ENCODE measurements at regions not wholly inside any gene's neighbourhood (a gene's known extent, or its start where the extent isn't known, plus 50 kb on each side); places are given as distances from the start of the nearest gene placed in this dataset.

GRCh38 chr12:127205781-127206555 lies 1061.0 kb upstream of the TMEM132C start:
- Mint-ChIP-seq H3K4me1 (no peaks in the 10 kb centered on the region), H3K4me3 (no peak overlapping the region), H3K9me3 (peaks cover 71% of the 10 kb centered on the region), H3K27me3 (ENCODE audit: low read depth) (no peaks in the 10 kb centered on the region), H3K27ac (no peak overlapping the region), H3K36me3 (peaks cover 54% of the 10 kb centered on the region)
- TF ChIP-seq CBFB (CRISPR knock-in tag; IDR thresholded peaks at IDR 0.05; ENCODE audit: low read depth) = no peak
- TF ChIP-seq OVOL2 (CRISPR knock-in tag; IDR thresholded peaks at IDR 0.05; ENCODE audit: borderline replicate concordance) = no peak
- POLR2A ChIA-PET = no interaction called here
- ATAC-seq (no peak), DNase-seq (ENCODE audit: low spot score) (no peak)
- CTCF ChIA-PET = no interaction called here

- H3K4me3 Mint-ChIP-seq = no peak overlapping the region
- DNase-seq (ENCODE audit: low spot score) = no peak
Observed at GRCh38 chr12:127209318-127209717, 1057.7 kb upstream of the TMEM132C start.

GRCh38 chr12:127214186-127214585 lies 1052.8 kb upstream of the TMEM132C start:
- Mint-ChIP-seq H3K27me3 (ENCODE audit: low read depth) (peaks cover 5% of the 10 kb centered on the region; the same call in 1 of the 2 replicates), H3K27ac (no peak overlapping the region), H3K4me1 (no peaks in the 10 kb centered on the region), H3K36me3 (peaks cover 63% of the 10 kb centered on the region), H3K4me3 (no peak overlapping the region), H3K9me3 (peaks cover 79% of the 10 kb centered on the region)
- DNase-seq (ENCODE audit: low spot score) (no peak), ATAC-seq (no peak)
- ChIA-PET CTCF (no interaction called here), POLR2A (no interaction called here)
- no peak for TF ChIP-seq PREB (CRISPR knock-in tag; IDR thresholded peaks at IDR 0.05; ENCODE audit: borderline replicate concordance)
- no peak for TF ChIP-seq NR1H2 (CRISPR knock-in tag; IDR thresholded peaks at IDR 0.05)
- no peak for TF ChIP-seq E2F1 (CRISPR knock-in tag; IDR thresholded peaks at IDR 0.05)
- no peak for TF ChIP-seq ZNF138 (CRISPR knock-in tag; conservative IDR thresholded peaks at IDR 0.05)
- TF ChIP-seq MYBL2 (CRISPR knock-in tag; IDR thresholded peaks at IDR 0.05) = no peak
- no peak for TF ChIP-seq MAX (CRISPR knock-in tag; IDR thresholded peaks at IDR 0.05)
- no peak for TF ChIP-seq USF1 (CRISPR knock-in tag; IDR thresholded peaks at IDR 0.05)
- TF ChIP-seq CREM (CRISPR knock-in tag; IDR thresholded peaks at IDR 0.05) = no peak
- TF ChIP-seq ZBTB21 (CRISPR knock-in tag; IDR thresholded peaks at IDR 0.05; ENCODE audit: borderline replicate concordance) = no peak
- TF ChIP-seq GABPB1 (CRISPR knock-in tag; IDR thresholded peaks at IDR 0.05) = no peak
- TF ChIP-seq JAZF1 (CRISPR knock-in tag; IDR thresholded peaks at IDR 0.05) = no peak
- TF ChIP-seq ZNF219 (CRISPR knock-in tag; IDR thresholded peaks at IDR 0.05; ENCODE audit: borderline replicate concordance) = no peak
- no peak for TF ChIP-seq ATF3 (CRISPR knock-in tag; conservative IDR thresholded peaks at IDR 0.05)
- TF ChIP-seq SMAD3 (CRISPR knock-in tag; IDR thresholded peaks at IDR 0.05; ENCODE audit: borderline replicate concordance) = no peak

More at GRCh38 chr12:127209318-127209717, 1057.7 kb upstream of the TMEM132C start:
- H3K4me1 Mint-ChIP-seq = no peaks in the 10 kb centered on the region
- TF ChIP-seq TP53 (CRISPR knock-in tag; IDR thresholded peaks at IDR 0.05) (no peak), ATF2 (CRISPR knock-in tag; IDR thresholded peaks at IDR 0.05; ENCODE audit: borderline replicate concordance, low read depth) (no peak), E2F5 (CRISPR knock-in tag; IDR thresholded peaks at IDR 0.05) (no peak), ZNF416 (CRISPR knock-in tag; IDR thresholded peaks at IDR 0.05) (no peak)
- ChIA-PET CTCF (no interaction called here), POLR2A (no interaction called here)
- peaks cover 5% of the 10 kb centered on the region; the same call in 1 of the 2 replicates for H3K27me3 Mint-ChIP-seq (ENCODE audit: low read depth)
- peaks cover 58% of the 10 kb centered on the region for H3K36me3 Mint-ChIP-seq
- H3K27ac Mint-ChIP-seq = no peak overlapping the region
- H3K9me3 Mint-ChIP-seq = peaks cover 74% of the 10 kb centered on the region
- no peak for ATAC-seq
